Colon (tissue), 2 donors: ENCODE measurements at regions not wholly inside any gene's neighbourhood (a gene's known extent, or its start where the extent isn't known, plus 50 kb on each side); places are given as distances from the start of the nearest gene placed in this dataset.
"Not testable (repeated sequence)": the region's sequence is repeated elsewhere in the genome, so short reads cannot be mapped to it uniquely, and the experiment has no call there.

Experiments used
- FAIRE-seq: peaks from 2 replicates; lab custom pipeline; 2012; peaks lifted over from hg19 to GRCh38; lab: Jason Lieb, UNC
- donor health status: control.
- donor health status: control.

DNA sequence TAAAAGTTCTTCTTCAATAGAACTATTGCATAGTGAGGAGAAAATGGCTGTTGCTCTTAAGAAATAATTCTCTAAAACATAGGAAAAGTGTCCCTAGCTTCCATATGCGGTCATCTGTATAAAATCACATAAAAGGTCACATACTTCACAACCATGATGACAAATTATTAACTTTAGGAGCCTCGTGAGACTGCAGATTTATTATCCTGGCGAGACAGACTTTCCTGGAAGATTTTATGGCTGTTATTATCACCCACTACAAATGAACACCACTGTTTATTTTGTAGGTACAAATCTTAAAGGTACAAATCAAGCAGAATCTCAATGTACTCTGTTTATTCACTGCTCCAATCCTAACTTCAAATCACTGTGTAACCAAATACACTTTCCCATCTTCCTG, 55.0 kb upstream of the AGAP4 start:
- not testable (repeated sequence) for FAIRE-seq

- not testable (repeated sequence) for FAIRE-seq
Observed at GRCh38 chr10:45903614-45904013, 56.3 kb upstream of the AGAP4 start.

- FAIRE-seq = not testable (repeated sequence)
Observed at GRCh38 chr10:45904070-45904469, 56.8 kb upstream of the AGAP4 start.

DNA sequence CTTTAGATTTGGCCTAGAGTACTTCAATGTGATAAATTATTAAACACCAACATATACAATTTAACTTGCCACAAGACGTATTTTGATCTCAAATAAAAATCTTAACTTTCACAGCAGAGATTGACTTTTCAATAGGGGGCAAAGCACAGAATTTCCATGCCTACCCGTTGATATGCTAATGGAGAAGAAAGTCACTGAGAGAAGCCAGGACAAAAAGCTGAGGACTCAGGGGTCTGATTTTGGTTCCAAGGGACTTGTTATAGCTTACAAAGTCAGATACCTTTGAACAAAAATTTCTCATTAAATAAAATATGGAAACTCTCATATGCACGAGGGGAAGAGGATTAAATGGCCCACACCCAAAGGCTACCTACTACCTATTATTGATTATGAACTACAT, 59.1 kb upstream of the TIMM23 start:
- FAIRE-seq = not testable (repeated sequence)

DNA sequence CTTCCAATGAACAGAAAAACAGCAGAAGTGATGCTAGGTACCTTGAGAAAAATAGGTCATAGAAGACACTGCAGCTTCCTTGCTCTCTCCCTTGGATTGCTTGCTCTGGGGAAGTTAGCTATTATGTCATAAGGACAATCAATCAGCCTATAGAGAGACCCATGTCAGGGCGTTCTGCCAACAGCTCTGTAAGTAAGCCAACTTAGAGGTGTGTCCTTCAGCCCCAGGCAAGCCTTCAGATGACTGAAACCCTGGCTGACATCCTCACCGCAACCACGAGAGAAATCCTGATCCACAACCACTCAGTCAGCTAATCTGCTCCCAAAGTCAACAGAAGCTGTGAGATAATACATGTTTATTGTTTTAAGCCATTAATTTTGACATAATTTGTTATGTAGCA, 57.5 kb upstream of the TIMM23 start:
- FAIRE-seq = not testable (repeated sequence)

DNA sequence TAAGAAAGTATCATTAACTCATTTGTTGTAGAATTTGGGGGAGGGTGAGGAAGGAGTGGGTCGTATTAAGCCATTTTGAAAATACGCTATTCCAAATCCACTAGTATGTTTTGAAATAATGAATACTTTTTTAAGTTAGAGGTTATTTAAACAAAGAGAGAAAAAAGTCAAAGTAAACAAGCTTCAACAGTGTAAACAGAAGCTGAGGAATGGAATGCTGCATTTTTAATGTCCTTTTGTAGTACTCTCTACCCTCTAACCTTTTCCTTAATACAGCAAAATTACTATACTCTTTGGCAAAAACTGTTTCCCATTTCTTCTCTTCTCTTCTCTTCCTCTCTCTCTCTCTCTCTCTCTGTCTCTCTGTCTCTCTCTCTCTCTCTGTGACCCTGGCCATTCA, 56.7 kb upstream of the TIMM23 start:
- FAIRE-seq = not testable (repeated sequence)

- peak; percentile 80 for FAIRE-seq
Observed at GRCh38 chr10:45920876-45921275, 51.4 kb upstream of the TIMM23 start.
